GM18868 (cell line): ENCODE measurements at regions not wholly inside any gene's neighbourhood (a gene's known extent, or its start where the extent isn't known, plus 50 kb on each side); places are given as distances from the start of the nearest gene placed in this dataset.

Experiments
- ATAC-seq: cut with Tn5 transposase; IDR thresholded peaks from one replicate; pipeline ENCODE4 v1.9.1; 2021; ENCODE audit warnings: mild to moderate bottlenecking, moderate library complexity; ENCODE audit not compliant: unreplicated experiment

GRCh38 chr12:126601184-126602170 is 1536.2 kb downstream of the AACS start:
- ATAC-seq, result no peak

DNA sequence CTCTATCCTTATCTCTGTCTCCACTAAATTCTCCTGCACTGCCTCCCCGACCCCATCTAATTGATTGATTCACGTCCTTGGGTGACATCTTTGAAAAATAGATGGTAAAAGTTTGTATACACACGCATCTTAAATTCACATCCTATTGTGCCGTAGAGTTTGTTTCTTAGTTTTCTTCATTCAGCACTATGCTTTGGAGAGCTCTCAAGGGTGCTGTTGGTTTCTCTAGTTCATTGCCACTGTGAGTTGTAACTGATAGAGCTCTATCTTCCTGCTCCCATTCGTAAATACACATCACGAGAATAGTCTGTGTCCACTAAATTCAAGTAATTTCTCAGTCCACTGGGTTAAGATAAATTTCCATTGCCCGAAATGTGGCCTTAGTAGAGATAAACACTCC is 1537.4 kb downstream of the AACS start:
- ATAC-seq, result no peak

GRCh38 chr12:126607157-126607556 is 1541.9 kb downstream of the AACS start:
- ATAC-seq, result no peak

GRCh38 chr12:126607867-126608266 is 1542.6 kb downstream of the AACS start:
- ATAC-seq, result no peak

GRCh38 chr12:126608607-126609175 is 1543.5 kb downstream of the AACS start:
- ATAC-seq, result no peak

DNA sequence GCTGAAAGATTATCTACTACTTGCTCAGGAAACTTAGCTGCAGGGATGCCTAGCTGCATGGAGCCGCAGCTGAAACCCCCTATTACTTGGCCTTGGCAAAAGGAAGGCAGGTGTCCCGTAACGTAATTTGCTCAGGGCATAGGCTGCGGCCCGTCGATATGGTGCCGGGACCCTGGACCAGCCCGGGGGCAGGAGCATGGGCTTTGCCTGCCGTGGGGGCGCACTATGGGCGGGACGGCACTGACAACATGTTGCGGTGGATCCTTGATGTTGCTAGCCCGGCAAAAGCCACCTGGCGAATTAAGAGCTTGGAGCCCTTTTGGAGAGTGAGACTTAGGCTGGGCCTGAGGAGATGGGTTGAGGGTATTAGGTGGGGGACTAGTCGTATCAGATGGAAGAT is 1551.2 kb downstream of the AACS start:
- ATAC-seq, result no peak

- ATAC-seq, result no peak
Observed at GRCh38 chr12:126617312-126617711, 1552.1 kb downstream of the AACS start.

- ATAC-seq, result no peak
Observed at GRCh38 chr12:126627596-126627995, 1562.4 kb downstream of the AACS start.

DNA sequence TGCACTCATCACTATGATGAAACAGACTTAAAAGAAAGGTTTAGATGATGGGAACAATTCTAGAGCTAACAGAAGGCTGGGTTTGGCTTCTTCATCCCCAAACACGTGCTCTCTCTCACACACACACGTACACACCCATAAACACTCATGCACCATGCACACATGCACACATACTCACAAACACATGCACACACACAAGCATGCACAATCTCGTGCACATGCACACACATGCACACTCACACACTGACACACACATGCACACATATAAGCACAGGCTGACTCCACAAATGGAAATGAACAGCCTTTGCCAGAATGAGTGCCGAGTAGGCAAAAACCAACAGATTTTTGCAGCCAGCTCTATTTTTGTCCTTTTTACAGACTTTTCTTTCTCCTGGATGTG is 1571.6 kb downstream of the AACS start:
- ATAC-seq, result no peak

GRCh38 chr12:126644236-126645020 is 1579.2 kb downstream of the AACS start:
- no peak for ATAC-seq

DNA sequence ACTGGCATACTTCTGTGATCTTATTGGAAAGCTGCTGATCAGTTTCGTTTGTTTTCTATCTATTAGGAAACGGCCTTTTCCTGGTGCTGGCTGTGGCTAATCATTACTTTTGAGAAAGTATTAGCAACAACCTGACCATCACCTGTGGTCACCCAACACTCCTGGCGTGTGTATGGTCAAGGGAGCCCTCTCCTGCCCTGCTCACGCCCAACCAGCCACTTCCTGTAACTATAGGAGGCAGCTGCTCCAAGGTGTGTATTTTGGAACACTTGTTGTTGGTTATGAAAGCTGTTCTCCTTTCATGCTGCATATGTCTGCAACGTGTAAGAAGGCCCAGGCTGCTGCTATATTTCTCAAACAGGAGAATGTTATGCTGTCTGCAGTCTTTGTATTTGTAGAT is 1582.8 kb downstream of the AACS start:
- ATAC-seq, result no peak

- no peak for ATAC-seq
Observed at GRCh38 chr12:126651133-126651532, 1585.9 kb downstream of the AACS start.

GRCh38 chr12:126663304-126664094 is 1598.3 kb downstream of the AACS start:
- ATAC-seq, result no peak

- no peak for ATAC-seq
Observed at GRCh38 chr12:126667339-126667738, 1599.6 kb upstream of the TMEM132C start.

- ATAC-seq, result no peak
Observed at GRCh38 chr12:126668538-126668937, 1598.4 kb upstream of the TMEM132C start.

- no peak for ATAC-seq
Observed at GRCh38 chr12:126668961-126669360, 1598.0 kb upstream of the TMEM132C start.

DNA sequence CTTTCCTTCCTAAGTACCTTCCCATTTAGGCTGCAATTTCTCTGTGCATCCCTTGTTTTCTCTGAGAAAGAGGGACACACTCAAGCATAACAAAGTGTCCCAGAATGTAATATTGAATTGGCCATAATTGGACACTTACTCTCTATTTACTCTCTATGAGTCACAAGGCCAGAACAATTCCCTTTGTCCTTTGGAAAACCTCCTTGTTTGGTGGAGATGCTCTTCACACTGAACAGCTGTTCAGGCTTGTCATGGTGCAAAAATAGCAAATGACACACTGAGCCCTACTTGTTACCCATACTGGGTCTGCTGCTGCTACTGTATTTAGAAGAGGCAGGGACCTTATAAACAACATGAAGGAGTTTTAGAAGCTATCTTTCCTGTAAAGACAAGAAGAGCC is 1590.5 kb upstream of the TMEM132C start:
- no peak for ATAC-seq

DNA sequence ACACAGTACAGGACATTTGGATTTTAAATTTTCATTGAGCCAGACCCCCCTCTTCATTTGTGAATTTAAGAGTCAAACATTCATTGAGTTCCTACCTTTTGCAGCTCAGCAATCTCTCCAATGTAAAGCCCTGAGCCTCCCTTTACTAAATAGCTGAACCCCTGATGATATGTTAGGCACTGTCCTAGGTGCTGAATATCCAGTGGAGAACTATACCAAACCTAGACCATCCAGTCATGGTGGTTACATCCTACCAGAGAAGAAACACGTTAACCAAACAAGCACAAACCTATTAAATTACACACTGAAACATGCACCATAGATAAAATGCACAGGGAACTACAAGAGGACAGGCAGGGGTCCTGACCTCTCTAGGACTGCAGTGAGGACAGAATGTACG is 1585.3 kb upstream of the TMEM132C start:
- no peak for ATAC-seq

- no peak for ATAC-seq
Observed at GRCh38 chr12:126684703-126685102, 1582.3 kb upstream of the TMEM132C start.

DNA sequence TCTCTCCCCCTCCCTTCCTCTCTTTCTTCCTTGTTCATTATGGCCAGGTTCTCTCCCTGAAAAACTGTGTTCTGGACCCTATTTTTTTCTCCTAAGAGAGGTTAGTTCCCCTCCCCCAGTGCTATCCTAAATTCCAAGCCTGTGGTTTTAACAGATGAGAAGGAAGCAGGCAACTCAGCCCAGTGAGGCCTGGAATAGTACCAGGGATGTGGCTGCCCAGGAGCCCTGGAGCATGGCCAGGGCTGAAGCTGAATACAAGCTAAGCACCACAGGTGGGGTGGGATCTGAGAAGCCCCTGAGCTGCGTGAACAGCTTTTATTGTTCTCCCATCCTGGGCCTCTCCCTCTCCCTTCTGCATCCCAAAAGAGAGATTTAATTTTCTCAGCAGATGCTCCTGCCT is 1581.3 kb upstream of the TMEM132C start:
- no peak for ATAC-seq

DNA sequence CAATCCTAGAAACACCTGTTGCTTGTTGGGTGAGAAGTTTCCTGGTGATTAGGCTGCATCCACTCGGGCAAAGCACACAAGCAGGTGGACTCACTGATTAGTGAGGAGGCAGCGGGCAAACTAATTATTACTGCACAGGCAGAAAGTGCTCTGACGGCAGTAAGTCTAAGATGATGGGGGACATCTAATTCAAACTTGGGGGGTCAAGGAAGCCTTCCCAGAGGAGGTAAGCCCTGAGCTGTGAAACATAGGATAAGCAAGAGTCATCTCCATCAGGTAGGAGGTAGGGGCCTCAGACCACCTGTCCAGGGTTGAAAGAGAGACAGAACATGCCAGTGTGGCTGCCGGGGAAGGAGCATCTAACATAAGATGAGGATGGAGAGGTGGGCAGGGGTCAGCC is 1578.4 kb upstream of the TMEM132C start:
- ATAC-seq, result no peak
